Panc1 (cell line): ENCODE measurements at regions not wholly inside any gene's neighbourhood (a gene's known extent, or its start where the extent isn't known, plus 50 kb on each side); places are given as distances from the start of the nearest gene placed in this dataset.

ENCODE experiments used
- ATAC-seq: fragments of 200-7000 bp; cut with Tn5 transposase; 2 replicates; pipeline ENCODE4 v1.9.1; 2020; ENCODE audit warnings: mild to moderate bottlenecking, moderate library complexity
- BruUV-seq: library from RNA; stranded (reverse); fragments of 400-500 nt; replicated peaks from 2 replicates; lab custom pipeline; 2021; lab: Mats Ljungman, UMichigan
- CTCF ChIA-PET: fragments of 300-600 bp; sonication (Branson Sonifier 250); formaldehyde crosslinking; loops from one replicate; lab custom pipeline; 2022; ENCODE audit warnings: antibody characterized with exemption; lab: Charles Lee
- POLR2A ChIA-PET: fragments of 300-600 bp; sonication (Branson Sonifier 250); formaldehyde crosslinking; loops from one replicate; lab custom pipeline; 2022; ENCODE audit warnings: antibody characterized with exemption; lab: Charles Lee
- DNase-seq: peaks from one replicate; pipeline ENCODE4 v3.0.0-alpha.2; 2010; ENCODE audit warnings: low read depth, low spot score
- H3K27ac ChIP-seq: 2 replicates; pipeline ENCODE4 v1.5.1; 2011; ENCODE audit warnings: mild to moderate bottlenecking, low read length, inconsistent platforms
- H3K27me3 ChIP-seq: fragments of 200-500 bp; sonication (Bioruptor generic); 2 replicates; pipeline ENCODE4 v1.6.0; 2014; ENCODE audit warnings: low read length, inconsistent platforms; ENCODE audit not compliant: control insufficient read depth, insufficient read depth
- H3K36me3 ChIP-seq: fragments of 200-500 bp; sonication (Bioruptor generic); 2 replicates; pipeline ENCODE4 v1.5.1; 2014; ENCODE audit warnings: inconsistent platforms, mild to moderate bottlenecking, low read length, moderate library complexity; ENCODE audit not compliant: control insufficient read depth, insufficient read depth
- H3K4me1 ChIP-seq: 2 replicates; pipeline ENCODE4 v1.5.1; 2011; ENCODE audit warnings: inconsistent platforms, mild to moderate bottlenecking, low read length, moderate library complexity; ENCODE audit not compliant: control insufficient read depth, insufficient read depth
- H3K4me3 ChIP-seq, 2 experiments: 2 replicates each; pipeline ENCODE4 v1.5.1; 2011 to 2012; ENCODE audit warnings: low read depth in 2 of 2, low read length in 2 of 2, mild to moderate bottlenecking in 2 of 2, inconsistent platforms in 1 of 2, moderate library complexity in 1 of 2
- H3K9me3 ChIP-seq: fragments of 200-500 bp; sonication (Bioruptor generic); 2 replicates; pipeline ENCODE4 v1.5.1; 2014; ENCODE audit warnings: low read depth, mild to moderate bottlenecking, inconsistent platforms, low read length, moderate library complexity; ENCODE audit not compliant: control insufficient read depth, insufficient read depth
- CTCF ChIP-seq: fragments of 450-650 bp; IDR thresholded peaks from 2 replicates; pipeline ENCODE4 v1.5.1; 2017; ENCODE audit warnings: mild to moderate bottlenecking
- POLR2AphosphoS5 ChIP-seq: IDR thresholded peaks from 2 replicates; pipeline ENCODE4 v1.6.1; 2012; ENCODE audit warnings: mild to moderate bottlenecking, low read depth, low read length, moderate library complexity
- REST ChIP-seq, 2 experiments: IDR thresholded peaks; 2 replicates each; pipeline ENCODE4 v1.6.1; 2011 to 2012; ENCODE audit warnings: low read depth in 2 of 2, control low read depth in 1 of 2, low read length in 1 of 2, mild to moderate bottlenecking in 1 of 2, moderate library complexity in 1 of 2; ENCODE audit not compliant: insufficient read depth in 1 of 2
- SIN3A ChIP-seq: IDR thresholded peaks from 2 replicates; pipeline ENCODE4 v1.6.1; 2012; ENCODE audit warnings: low read depth, mild to moderate bottlenecking, low read length, moderate library complexity, borderline replicate concordance; ENCODE audit not compliant: insufficient read depth
- TCF7L2 ChIP-seq: IDR thresholded peaks from 2 replicates; pipeline ENCODE4 v1.6.1; 2011; ENCODE audit warnings: mild to moderate bottlenecking, low read depth, low read length, inconsistent platforms
- in situ Hi-C: cut with HindIII; loops from 2 replicates; pipeline ENCODE4 v1.10.0; 2016; ENCODE audit warnings: low sequenced_read_pairs, low pct_unique_long_range_greater_than_20kb
- intact Hi-C: fragments of 100-400 bp; cut with micrococcal nuclease; formaldehyde crosslinking; loops from one replicate; pipeline ENCODE4 v1.10.0; 2022; ENCODE audit not compliant: unreplicated experiment

GRCh38 chr17:77790143-77790829 lies 168.2 kb upstream of the TNRC6C start:
- ATAC-seq (no peak), DNase-seq (no peak)
- no peak overlapping the region for H3K4me3 ChIP-seq
- H3K4me1 ChIP-seq: no peaks in the 10 kb centered on the region
- H3K36me3 ChIP-seq: no peaks in the 10 kb centered on the region
- in situ Hi-C loops (no loop called here), intact Hi-C loops (no loop called here)
- no peaks in the 10 kb centered on the region for H3K9me3 ChIP-seq
- H3K27ac ChIP-seq: no peak overlapping the region
- CTCF ChIA-PET: interaction anchor here (0.6 kb wide), 1 partner anchor 116 kb away, joined by 3 read pairs; no protein-coding TSS in a partner anchor
- TF ChIP-seq CTCF (no peak), SIN3A (no peak), TCF7L2 (no peak), POLR2AphosphoS5 (no peak), REST (IDR thresholded peaks at IDR 0.05; ENCODE audit: insufficient read depth in 1 of 2, low read depth in 2 of 2, low read length in 1 of 2) (no peak)
- no TSS peak for BruUV-seq
- POLR2A ChIA-PET: interaction anchor here (0.5 kb wide), 1 partner anchor 17 kb away, joined by 6 read pairs; no protein-coding TSS in a partner anchor
- H3K27me3 ChIP-seq: peaks cover 14% of the 10 kb centered on the region

- ChIA-PET CTCF (no interaction called here), POLR2A (no interaction called here)
- no peaks in the 10 kb centered on the region for H3K36me3 ChIP-seq
- no peak for DNase-seq
- H3K4me3 ChIP-seq: no peak overlapping the region
- ATAC-seq: no peak
- H3K9me3 ChIP-seq: no peaks in the 10 kb centered on the region
- H3K27me3 ChIP-seq: peaks cover 10% of the 10 kb centered on the region
- no peaks in the 10 kb centered on the region for H3K4me1 ChIP-seq
- H3K27ac ChIP-seq: no peak overlapping the region
- no peak for TF ChIP-seq POLR2AphosphoS5
- in situ Hi-C loops (no loop called here), intact Hi-C loops (no loop called here)
- BruUV-seq: no TSS peak
Observed at GRCh38 chr17:77792626-77793025, 165.9 kb upstream of the TNRC6C start.
